Transverse colon (tissue), 4 donors: ENCODE measurements at regions not wholly inside any gene's neighbourhood (a gene's known extent, or its start where the extent isn't known, plus 50 kb on each side); places are given as distances from the start of the nearest gene placed in this dataset.
"Not testable (repeated sequence)": the region's sequence is repeated elsewhere in the genome, so short reads cannot be mapped to it uniquely, and the experiment has no call there.

Source experiments
- DNase-seq: peaks from one replicate; pipeline ENCODE4 v3.0.0-alpha.2; 2019
- H3K27ac ChIP-seq, 4 donors: fragments of 200-600 bp; sonication (generic); 2 replicates each; pipeline ENCODE4 v1.5.1; 2016 to 2018; ENCODE audit warnings: inconsistent platforms in 4 of 4
- H3K27me3 ChIP-seq: fragments of 200-600 bp; sonication (generic); 2 replicates; pipeline ENCODE4 v1.5.1; 2017; ENCODE audit warnings: inconsistent platforms
- H3K36me3 ChIP-seq, 4 donors: fragments of 200-600 bp; sonication (generic); 2 replicates each; pipeline ENCODE4 v1.5.1; 2017 to 2019; ENCODE audit warnings: inconsistent platforms in 4 of 4
- H3K4me1 ChIP-seq, 4 donors: fragments of 200-600 bp; sonication (generic); 2 replicates each; pipeline ENCODE4 v1.5.1; 2017 to 2020; ENCODE audit warnings: inconsistent platforms in 4 of 4
- H3K4me3 ChIP-seq, 4 donors: fragments of 200-600 bp; sonication (generic); 1 replicate in 1 of 4; 2 replicates in 3 of 4; pipeline versions ENCODE4 v1.5.1 to v1.6.1; 2017 to 2019; ENCODE audit warnings: inconsistent platforms in 4 of 4
- H3K9me3 ChIP-seq, 2 donors: fragments of 200-600 bp; sonication (generic); 2 replicates each; pipeline ENCODE4 v1.5.1; 2017 to 2019; ENCODE audit warnings: inconsistent platforms in 2 of 2
- whole genome bisulfite sequencing, 2 donors: methylation state at CpG; one replicate each; pipeline ENCODE4 v1.1.5; 2018; ENCODE audit warnings: low coverage in 1 of 2; 5-methylcytosine and 5-hydroxymethylcytosine counted together
- in situ Hi-C, 4 donors: fragments of 200-750 bp; cut with MboI; loops; one replicate each; pipeline versions ENCODE4 v1.15.0 to v1.15.1; 2017; ENCODE audit warnings: low sequenced_read_pairs in 3 of 4, low pct_ligation_motif_present in 1 of 4, low pct_unique_long_range_greater_than_20kb in 1 of 4
- intact Hi-C: fragments of 100-400 bp; cut with DNase I; formaldehyde crosslinking; loops from one replicate; pipeline ENCODE4 v1.15.1; 2023; ENCODE audit warnings: low total_unique reads
- TF ChIP-seq, protein P1 (sequence below), 5 experiments: fragments of 200-600 bp in 3 of 5; fragments of 450-650 bp in 2 of 5; sonication (generic) in 3 of 5; IDR thresholded peaks; 1 replicate in 2 of 5; 2 replicates in 3 of 5; pipeline ENCODE4 v1.5.1; 2016 to 2017; ENCODE audit warnings: antibody characterized with exemption in 5 of 5, inconsistent platforms in 3 of 5, mild to moderate bottlenecking in 2 of 5, moderate library complexity in 1 of 5

DNA sequence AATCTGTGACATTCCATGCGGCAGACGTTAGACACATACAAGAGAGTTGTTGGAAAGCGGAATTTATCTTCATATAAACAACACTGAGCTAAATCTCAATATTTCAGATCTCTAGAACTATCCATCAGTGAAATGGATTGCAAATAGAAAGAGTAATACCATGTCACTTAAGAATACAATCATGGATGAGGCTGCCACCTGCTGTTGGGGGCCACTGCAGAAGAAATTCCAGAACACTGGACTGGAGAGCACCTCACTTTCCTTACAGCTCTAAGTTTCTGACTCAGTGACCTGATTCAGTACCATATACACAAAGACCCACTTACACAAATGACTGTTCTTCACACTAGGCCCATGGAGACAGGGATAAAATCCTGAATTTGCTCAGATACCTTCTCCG, 75.1 kb upstream of the TP53BP2 start:
- H3K27me3 ChIP-seq, intact Hi-C loops, H3K4me3 ChIP-seq, H3K4me1 ChIP-seq, H3K27ac ChIP-seq, H3K36me3 ChIP-seq, H3K9me3 ChIP-seq, in situ Hi-C loops: not testable (repeated sequence)
- peak; percentile 24 for DNase-seq
- 100% methylated on average over 1 of the region's 4 CpGs; no CpG with 5 or more reads in 1 of the 2 donors for WGBS, 2 donors
- TF ChIP-seq, protein P1, sequence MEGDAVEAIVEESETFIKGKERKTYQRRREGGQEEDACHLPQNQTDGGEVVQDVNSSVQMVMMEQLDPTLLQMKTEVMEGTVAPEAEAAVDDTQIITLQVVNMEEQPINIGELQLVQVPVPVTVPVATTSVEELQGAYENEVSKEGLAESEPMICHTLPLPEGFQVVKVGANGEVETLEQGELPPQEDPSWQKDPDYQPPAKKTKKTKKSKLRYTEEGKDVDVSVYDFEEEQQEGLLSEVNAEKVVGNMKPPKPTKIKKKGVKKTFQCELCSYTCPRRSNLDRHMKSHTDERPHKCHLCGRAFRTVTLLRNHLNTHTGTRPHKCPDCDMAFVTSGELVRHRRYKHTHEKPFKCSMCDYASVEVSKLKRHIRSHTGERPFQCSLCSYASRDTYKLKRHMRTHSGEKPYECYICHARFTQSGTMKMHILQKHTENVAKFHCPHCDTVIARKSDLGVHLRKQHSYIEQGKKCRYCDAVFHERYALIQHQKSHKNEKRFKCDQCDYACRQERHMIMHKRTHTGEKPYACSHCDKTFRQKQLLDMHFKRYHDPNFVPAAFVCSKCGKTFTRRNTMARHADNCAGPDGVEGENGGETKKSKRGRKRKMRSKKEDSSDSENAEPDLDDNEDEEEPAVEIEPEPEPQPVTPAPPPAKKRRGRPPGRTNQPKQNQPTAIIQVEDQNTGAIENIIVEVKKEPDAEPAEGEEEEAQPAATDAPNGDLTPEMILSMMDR (IDR thresholded peaks at IDR 0.05): peak in 1 of 5 experiments; percentile 5

DNA sequence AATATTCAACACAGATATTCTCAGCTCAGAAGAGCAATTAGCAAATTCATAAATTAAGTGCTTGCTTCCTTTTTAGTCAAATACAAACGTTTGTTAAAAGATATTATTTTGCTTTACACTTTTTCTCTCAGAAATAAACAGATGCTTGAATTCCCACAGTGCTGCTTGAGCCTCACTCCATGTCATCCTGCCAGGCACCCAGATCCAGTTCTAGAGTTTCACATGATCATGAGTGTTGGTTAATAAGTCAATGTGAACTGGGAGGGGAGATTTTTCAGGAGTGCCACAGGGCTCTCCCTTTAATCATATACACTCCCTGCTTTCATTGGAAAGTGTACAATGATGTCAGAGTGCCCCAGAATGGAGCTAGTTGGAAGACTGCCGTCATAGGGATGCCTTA, 69.7 kb upstream of the TP53BP2 start:
- H3K27ac ChIP-seq, H3K4me1 ChIP-seq, H3K9me3 ChIP-seq, in situ Hi-C loops, H3K36me3 ChIP-seq, intact Hi-C loops, DNase-seq, H3K27me3 ChIP-seq, H3K4me3 ChIP-seq: not testable (repeated sequence)
- WGBS, 2 donors: 25% methylated on average over 1 of the region's 2 CpGs; no CpG with 5 or more reads in 1 of the 2 donors

DNA sequence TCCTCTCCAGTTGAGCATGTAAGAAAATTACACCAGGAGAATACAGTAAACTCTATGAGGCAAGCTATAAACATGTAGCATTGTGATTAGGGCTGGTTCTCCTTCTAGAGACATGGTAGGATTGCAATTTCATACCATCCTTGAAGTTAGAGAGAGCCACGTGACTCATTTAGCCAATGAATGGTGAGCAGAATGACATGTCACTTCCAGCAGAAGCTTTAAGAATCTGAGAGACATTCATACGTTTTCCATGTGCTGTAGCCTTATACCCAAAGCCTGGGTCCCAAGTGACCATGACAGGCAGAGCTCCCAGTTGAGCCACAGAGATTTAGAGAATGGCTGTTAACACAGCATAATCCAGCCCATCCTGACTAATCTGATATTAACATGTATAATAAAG, 68.0 kb upstream of the TP53BP2 start:
- H3K4me3 ChIP-seq, H3K27me3 ChIP-seq, H3K36me3 ChIP-seq, in situ Hi-C loops, intact Hi-C loops, DNase-seq, H3K9me3 ChIP-seq, H3K4me1 ChIP-seq, H3K27ac ChIP-seq: not testable (repeated sequence)
- 71% methylated on average over 2 of the region's 2 CpGs; no CpG with 5 or more reads in 1 of the 2 donors for WGBS, 2 donors

DNA sequence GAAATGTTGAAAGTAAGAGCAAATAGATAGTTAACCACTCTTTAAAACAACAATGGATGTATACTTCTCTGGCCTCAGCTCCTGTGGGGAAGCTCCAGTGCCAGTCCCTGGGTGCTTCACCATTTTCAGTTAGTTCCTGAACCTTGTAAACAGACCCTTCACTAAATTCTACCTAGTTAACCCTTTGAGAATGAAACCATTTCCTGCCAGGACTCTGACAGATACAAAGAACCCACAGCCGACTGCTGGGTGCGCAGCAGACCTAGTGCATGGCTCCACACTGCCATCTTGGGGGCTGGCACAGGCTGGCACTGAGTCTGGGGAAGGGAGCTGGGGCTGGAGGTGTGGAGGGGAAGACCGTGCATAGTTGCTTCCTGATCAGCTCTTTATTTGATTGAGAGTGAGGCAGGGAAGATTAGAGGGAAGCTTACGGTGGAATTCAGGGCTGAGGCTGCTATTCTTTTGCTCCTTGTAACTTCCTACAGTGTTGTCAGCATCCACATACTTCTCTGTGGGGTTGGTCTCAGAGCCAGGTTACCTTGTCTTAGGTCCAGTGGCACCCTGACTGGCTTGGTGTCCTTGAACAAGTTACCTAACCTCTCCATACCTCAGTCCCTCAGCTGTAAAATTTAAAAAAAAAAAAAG, 62.3 kb upstream of the TP53BP2 start:
- H3K4me1 ChIP-seq, DNase-seq, H3K9me3 ChIP-seq, H3K36me3 ChIP-seq, H3K27ac ChIP-seq, intact Hi-C loops, H3K27me3 ChIP-seq, in situ Hi-C loops, H3K4me3 ChIP-seq: not testable (repeated sequence)
- WGBS, 2 donors: 7% methylated on average over 2 of the region's 4 CpGs; no CpG with 5 or more reads in 1 of the 2 donors
- TF ChIP-seq, protein P1 (IDR thresholded peaks at IDR 0.05): peak in 3 of 5 experiments; percentile 24 to 30 (median 29)

DNA sequence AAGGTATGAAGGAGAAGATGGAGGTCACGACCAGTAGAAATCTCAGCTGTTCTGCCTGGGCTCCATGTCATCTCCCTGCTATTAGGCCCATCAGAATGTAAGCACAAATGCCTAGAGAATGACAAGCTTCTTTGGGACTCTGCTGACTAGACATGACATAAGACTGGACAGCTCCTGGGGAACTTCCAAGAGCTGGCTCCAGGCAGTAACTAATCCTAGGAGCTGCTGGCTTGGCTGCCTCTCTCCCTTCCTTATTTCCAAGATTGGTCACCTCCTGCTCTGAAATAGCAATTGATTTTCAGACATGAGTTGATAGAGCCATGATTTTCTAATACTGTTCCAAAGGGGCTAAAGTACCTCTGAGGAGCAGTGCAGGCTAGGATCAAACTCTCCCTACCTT, 57.5 kb upstream of the TP53BP2 start:
- WGBS, 2 donors: no CpG with 5 or more reads among the region's 1 CpG
- intact Hi-C loops, in situ Hi-C loops, H3K9me3 ChIP-seq, DNase-seq, H3K36me3 ChIP-seq, H3K27me3 ChIP-seq, H3K27ac ChIP-seq, H3K4me3 ChIP-seq, H3K4me1 ChIP-seq: not testable (repeated sequence)

DNA sequence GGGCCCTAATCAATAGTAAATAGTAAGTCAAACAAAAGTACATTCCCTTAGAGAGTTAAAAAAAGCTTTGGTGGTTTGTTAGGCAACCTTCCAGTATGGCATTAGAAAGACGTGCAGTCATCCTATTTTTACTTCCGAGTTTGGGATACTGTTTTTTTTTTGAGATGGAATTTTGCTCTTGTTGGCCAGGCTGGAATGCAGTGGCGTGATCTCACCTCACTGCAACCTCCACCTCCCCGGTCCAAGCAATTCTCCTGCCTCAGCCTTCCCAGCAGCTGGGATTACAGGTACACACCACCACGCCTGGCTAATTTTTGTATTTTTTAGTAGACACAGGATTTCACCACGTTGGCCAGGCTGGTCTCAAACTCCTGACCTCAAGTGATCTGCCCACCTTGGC, 54.0 kb upstream of the TP53BP2 start:
- H3K4me3 ChIP-seq, DNase-seq, H3K27ac ChIP-seq, H3K27me3 ChIP-seq, intact Hi-C loops, in situ Hi-C loops, H3K4me1 ChIP-seq, H3K9me3 ChIP-seq, H3K36me3 ChIP-seq: not testable (repeated sequence)
- 52 to 67% methylated on average over 5 to 6 of the region's 6 CpGs for WGBS, 2 donors

DNA sequence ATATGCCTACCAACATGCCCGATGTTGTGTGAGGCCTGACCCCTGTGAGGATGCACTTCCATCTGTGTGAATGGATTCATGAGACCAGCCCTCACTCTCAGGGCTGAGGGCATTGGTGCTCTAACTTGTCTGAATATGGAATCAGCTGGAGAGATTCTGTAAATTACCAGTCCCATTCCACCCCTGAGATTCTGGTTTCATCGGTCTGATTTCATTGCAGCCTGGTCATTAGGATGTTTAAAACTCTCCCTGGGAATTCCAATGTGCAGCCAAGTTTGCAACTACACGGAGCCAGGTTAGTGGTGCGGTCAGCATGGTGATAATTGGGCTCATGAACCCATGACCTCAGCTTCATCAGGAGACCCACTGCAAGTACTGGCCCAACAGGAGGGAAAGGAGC, 51.4 kb upstream of the TP53BP2 start:
- H3K4me3 ChIP-seq, H3K4me1 ChIP-seq, H3K27me3 ChIP-seq, H3K36me3 ChIP-seq, in situ Hi-C loops, intact Hi-C loops, DNase-seq, H3K9me3 ChIP-seq, H3K27ac ChIP-seq: not testable (repeated sequence)
- WGBS, 2 donors: no CpG with 5 or more reads among the region's 4 CpGs

DNA sequence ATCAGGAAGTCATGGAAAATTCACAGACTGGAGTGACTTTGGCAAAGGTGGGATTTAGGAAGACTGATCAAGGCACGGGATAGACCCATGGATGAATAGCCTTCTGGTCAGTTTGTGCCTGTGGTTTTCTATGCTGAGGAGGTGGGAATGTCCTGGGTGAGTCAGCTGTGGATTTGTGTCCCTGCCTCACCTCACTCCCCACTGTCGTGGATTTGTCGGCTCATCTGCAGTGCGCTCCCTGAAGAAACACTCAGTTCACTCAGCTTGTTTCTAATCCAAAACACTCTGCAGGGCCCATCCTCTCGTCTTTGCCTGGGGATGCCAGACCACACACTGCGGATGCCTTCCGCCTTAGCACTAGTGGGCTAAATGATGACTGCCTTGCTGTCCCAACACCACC, 50.2 kb upstream of the TP53BP2 start:
- H3K4me1 ChIP-seq, DNase-seq, in situ Hi-C loops, H3K9me3 ChIP-seq, H3K27ac ChIP-seq, H3K27me3 ChIP-seq, H3K36me3 ChIP-seq, H3K4me3 ChIP-seq, intact Hi-C loops: not testable (repeated sequence)
- 67 to 81% methylated on average over 1 to 6 of the region's 7 CpGs for WGBS, 2 donors
